ENCODE measurements at regions not wholly inside any gene's neighbourhood (a gene's known extent, or its start where the extent isn't known, plus 50 kb on each side); places are given as distances from the start of the nearest gene placed in this dataset.
"Not testable (repeated sequence)": the region's sequence is repeated elsewhere in the genome, so short reads cannot be mapped to it uniquely, and the experiment has no call there.

- not testable (repeated sequence) for DNase-seq (ENCODE audit: low spot score)
Observed at GRCh38 chr7:150107283-150107682, 215.9 kb upstream of the LRRC61 start.

- DNase-seq (ENCODE audit: low spot score): peak; percentile 91
Observed at GRCh38 chr7:150110375-150110820, 212.8 kb upstream of the LRRC61 start.

GRCh38 chr7:150110882-150111281 lies 212.3 kb upstream of the LRRC61 start:
- not testable (repeated sequence) for DNase-seq (ENCODE audit: low spot score)

GRCh38 chr7:150111373-150112139 lies 211.6 kb upstream of the LRRC61 start:
- DNase-seq (ENCODE audit: low spot score): not testable (repeated sequence)

GRCh38 chr7:150113301-150113700 lies 209.9 kb upstream of the LRRC61 start:
- DNase-seq (ENCODE audit: low spot score): not testable (repeated sequence)

GRCh38 chr7:150114591-150114990 lies 208.6 kb upstream of the LRRC61 start:
- not testable (repeated sequence) for DNase-seq (ENCODE audit: low spot score)

- not testable (repeated sequence) for DNase-seq (ENCODE audit: low spot score)
Observed at GRCh38 chr7:150119966-150120365, 203.2 kb upstream of the LRRC61 start.

GRCh38 chr7:150125831-150126230 lies 197.3 kb upstream of the LRRC61 start:
- not testable (repeated sequence) for DNase-seq (ENCODE audit: low spot score)

- DNase-seq (ENCODE audit: low spot score): not testable (repeated sequence)
Observed at GRCh38 chr7:150134451-150134850, 188.7 kb upstream of the LRRC61 start.

GRCh38 chr7:150135620-150136190 lies 187.4 kb upstream of the LRRC61 start:
- not testable (repeated sequence) for DNase-seq (ENCODE audit: low spot score)

GRCh38 chr7:150139840-150140239 lies 183.3 kb upstream of the LRRC61 start:
- not testable (repeated sequence) for DNase-seq (ENCODE audit: low spot score)

GRCh38 chr7:150141525-150142345 lies 181.4 kb upstream of the LRRC61 start:
- DNase-seq (ENCODE audit: low spot score): not testable (repeated sequence)

GRCh38 chr7:150146124-150146523 lies 177.0 kb upstream of the LRRC61 start:
- DNase-seq (ENCODE audit: low spot score): not testable (repeated sequence)

GRCh38 chr7:150147524-150147923 lies 175.6 kb upstream of the LRRC61 start:
- DNase-seq (ENCODE audit: low spot score): not testable (repeated sequence)

- not testable (repeated sequence) for DNase-seq (ENCODE audit: low spot score)
Observed at GRCh38 chr7:150156015-150156414, 167.1 kb upstream of the LRRC61 start.

- not testable (repeated sequence) for DNase-seq (ENCODE audit: low spot score)
Observed at GRCh38 chr7:150158696-150159095, 164.5 kb upstream of the LRRC61 start.

GRCh38 chr7:150169515-150169914 lies 153.6 kb upstream of the LRRC61 start:
- not testable (repeated sequence) for DNase-seq (ENCODE audit: low spot score)

GRCh38 chr7:150169943-150170490 lies 153.1 kb upstream of the LRRC61 start:
- not testable (repeated sequence) for DNase-seq (ENCODE audit: low spot score)

GRCh38 chr7:150183602-150184001 lies 139.6 kb upstream of the LRRC61 start:
- DNase-seq (ENCODE audit: low spot score): not testable (repeated sequence)

GRCh38 chr7:150189963-150190362 lies 133.2 kb upstream of the LRRC61 start:
- not testable (repeated sequence) for DNase-seq (ENCODE audit: low spot score)

GRCh38 chr7:150192541-150192940 lies 130.6 kb upstream of the LRRC61 start:
- not testable (repeated sequence) for DNase-seq (ENCODE audit: low spot score)

GRCh38 chr7:150193866-150194265 lies 129.3 kb upstream of the LRRC61 start:
- DNase-seq (ENCODE audit: low spot score): not testable (repeated sequence)

Measured in NAMALWA (cell line).